ENCODE measurements at regions not wholly inside any gene's neighbourhood (a gene's known extent, or its start where the extent isn't known, plus 50 kb on each side); places are given as distances from the start of the nearest gene placed in this dataset.

DNA sequence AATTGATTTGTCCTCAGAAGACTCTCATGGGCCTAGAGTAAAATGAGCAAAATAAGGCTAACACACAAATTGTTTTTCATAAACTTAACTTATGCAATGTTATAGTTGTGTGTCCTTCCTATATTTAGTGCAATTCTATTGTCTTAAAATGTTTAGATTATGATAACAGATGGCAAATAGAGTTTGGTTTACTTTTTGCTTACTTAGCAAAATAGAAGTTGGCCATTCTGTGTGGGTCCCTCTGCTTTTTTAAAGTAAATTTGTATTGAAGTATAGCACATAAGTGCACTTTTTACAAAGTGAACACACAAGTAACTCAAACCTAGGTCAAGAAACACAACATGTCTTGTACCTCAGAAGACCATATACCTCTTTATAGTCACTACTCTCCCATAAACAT, 150.6 kb upstream of the RARB start:
- dilution Hi-C loops (cut with MboI; ENCODE audit: extremely low pct_ligation_motif_present, low sequenced_read_pairs): no loop called here

More for the DNA sequence above, 150.6 kb upstream of the RARB start:
- Histone ChIP-seq H3K4me3 (replicated peaks in 1 of 3; ENCODE audit: insufficient read depth in 1 of 3, low read depth in 1 of 3, low read length in 3 of 3) (no peak overlapping the region), H3K9me1 (replicated peaks; ENCODE audit: control insufficient read depth, extremely low read depth, insufficient read depth, low read length) (no peaks in the 10 kb centered on the region), H4K20me1 (replicated peaks; ENCODE audit: control insufficient read depth, extremely low read depth, insufficient read depth, low read length) (no peaks in the 10 kb centered on the region), H3K79me2 (ENCODE audit: control insufficient read depth, insufficient read depth, low read length) (no peaks in the 10 kb centered on the region), H2AFZ (ENCODE audit: low read depth, low read length) (no peak overlapping the region), H3K36me3 (ENCODE audit: control insufficient read depth in 2 of 2, extremely low read depth in 1 of 2, insufficient read depth in 2 of 2, low read length in 2 of 2) (no peaks in the 10 kb centered on the region), H3K27ac (ENCODE audit: insufficient read depth, low read depth, low read length) (no peak overlapping the region), H3K9me3 (replicated peaks; ENCODE audit: control insufficient read depth, insufficient read depth, low read length) (no peaks in the 10 kb centered on the region), H3K27me3 (ENCODE audit: control insufficient read depth in 2 of 2, insufficient read depth in 2 of 2, low read length in 2 of 2) (no peaks in the 10 kb centered on the region), H3K4me1 (ENCODE audit: control insufficient read depth, extremely low read depth, insufficient read depth, low read length) (no peaks in the 10 kb centered on the region), H3K4me2 (ENCODE audit: insufficient read depth, low read length) (no peak overlapping the region), H3K9ac (replicated peaks; ENCODE audit: extremely low read depth, insufficient read depth, low read length) (no peak overlapping the region)
- intact Hi-C loops (cut with micrococcal nuclease): no loop called here
- ChIA-PET CTCF (interaction anchor here (1.7 kb wide), 1 partner anchor 244 kb away, joined by 3 read pairs; no protein-coding TSS in a partner anchor), POLR2A (no interaction called here)
- BruUV-seq (replicated peaks): no TSS peak
- no peak for TF ChIP-seq POLR2A (IDR thresholded peaks at IDR 0.05; ENCODE audit: low read depth, low read length)
- no peak for TF ChIP-seq GATA2 (IDR thresholded peaks at IDR 0.05; ENCODE audit: insufficient read depth, insufficient read length, low read depth, low read length)
- TF ChIP-seq JUN (IDR thresholded peaks at IDR 0.05; ENCODE audit: borderline replicate concordance, insufficient read depth, insufficient read length, low read depth): no peak
- no peak for TF ChIP-seq MYC (IDR thresholded peaks at IDR 0.05; ENCODE audit: low read depth, low read length)
- TF ChIP-seq FOS (IDR thresholded peaks at IDR 0.05; ENCODE audit: borderline replicate concordance, insufficient read depth, low read length): no peak
- TF ChIP-seq, protein P1, sequence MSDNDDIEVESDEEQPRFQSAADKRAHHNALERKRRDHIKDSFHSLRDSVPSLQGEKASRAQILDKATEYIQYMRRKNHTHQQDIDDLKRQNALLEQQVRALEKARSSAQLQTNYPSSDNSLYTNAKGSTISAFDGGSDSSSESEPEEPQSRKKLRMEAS (IDR thresholded peaks at IDR 0.05; ENCODE audit: insufficient read depth, insufficient read length): no peak
- TF ChIP-seq POLR2AphosphoS5 (IDR thresholded peaks at IDR 0.05; ENCODE audit: insufficient read depth, low read depth, low read length): no peak
- no peak for TF ChIP-seq EZH2 (IDR thresholded peaks at IDR 0.05; ENCODE audit: borderline replicate concordance, low read depth, low read length, severe bottlenecking)
- TF ChIP-seq, protein P2, sequence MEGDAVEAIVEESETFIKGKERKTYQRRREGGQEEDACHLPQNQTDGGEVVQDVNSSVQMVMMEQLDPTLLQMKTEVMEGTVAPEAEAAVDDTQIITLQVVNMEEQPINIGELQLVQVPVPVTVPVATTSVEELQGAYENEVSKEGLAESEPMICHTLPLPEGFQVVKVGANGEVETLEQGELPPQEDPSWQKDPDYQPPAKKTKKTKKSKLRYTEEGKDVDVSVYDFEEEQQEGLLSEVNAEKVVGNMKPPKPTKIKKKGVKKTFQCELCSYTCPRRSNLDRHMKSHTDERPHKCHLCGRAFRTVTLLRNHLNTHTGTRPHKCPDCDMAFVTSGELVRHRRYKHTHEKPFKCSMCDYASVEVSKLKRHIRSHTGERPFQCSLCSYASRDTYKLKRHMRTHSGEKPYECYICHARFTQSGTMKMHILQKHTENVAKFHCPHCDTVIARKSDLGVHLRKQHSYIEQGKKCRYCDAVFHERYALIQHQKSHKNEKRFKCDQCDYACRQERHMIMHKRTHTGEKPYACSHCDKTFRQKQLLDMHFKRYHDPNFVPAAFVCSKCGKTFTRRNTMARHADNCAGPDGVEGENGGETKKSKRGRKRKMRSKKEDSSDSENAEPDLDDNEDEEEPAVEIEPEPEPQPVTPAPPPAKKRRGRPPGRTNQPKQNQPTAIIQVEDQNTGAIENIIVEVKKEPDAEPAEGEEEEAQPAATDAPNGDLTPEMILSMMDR (IDR thresholded peaks at IDR 0.05; ENCODE audit: extremely low read depth in 1 of 2, insufficient read depth in 1 of 2, low read depth in 1 of 2, low read length in 2 of 2): no peak
- DNase-seq (ENCODE audit: low read depth, low spot score) (no peak), FAIRE-seq (no peak)

Measured in endothelial cell of umbilical vein (primary cell).